ENCODE measurements at regions not wholly inside any gene's neighbourhood (a gene's known extent, or its start where the extent isn't known, plus 50 kb on each side); places are given as distances from the start of the nearest gene placed in this dataset.

- H3K9me1 ChIP-seq (ENCODE audit: control insufficient read depth, extremely low read depth, insufficient read depth, low read length), result no peaks in the 10 kb centered on the region
- H3K36me3 ChIP-seq (ENCODE audit: control insufficient read depth in 2 of 2, extremely low read depth in 1 of 2, insufficient read depth in 2 of 2, low read length in 2 of 2), result no peaks in the 10 kb centered on the region
- no peaks in the 10 kb centered on the region for H3K27me3 ChIP-seq (ENCODE audit: control insufficient read depth, extremely low read depth, insufficient read depth, low read length)
- H3K79me2 ChIP-seq (ENCODE audit: control insufficient read depth, insufficient read depth, low read length), result no peaks in the 10 kb centered on the region
- peaks cover 5% of the 10 kb centered on the region for H3K4me1 ChIP-seq (ENCODE audit: control insufficient read depth, extremely low read depth, insufficient read depth, low read length)
- dilution Hi-C loops (cut with MboI; ENCODE audit: extremely low pct_ligation_motif_present, low sequenced_read_pairs), result no loop called here
- H3K4me3 ChIP-seq (ENCODE audit: control insufficient read depth in 2 of 3, extremely low read depth in 1 of 3, insufficient read depth in 2 of 3, low read depth in 1 of 3, low read length in 3 of 3), result peak overlapping the region; percentile 48 to 81 (median 81)
- no peaks in the 10 kb centered on the region for H3K9me3 ChIP-seq (ENCODE audit: control insufficient read depth, low read depth, low read length)
- peak overlapping the region; percentile 25 for H3K27ac ChIP-seq (ENCODE audit: control insufficient read depth, insufficient read depth, low read length)
- H4K20me1 ChIP-seq (ENCODE audit: control insufficient read depth, extremely low read depth, insufficient read depth, low read length), result no peaks in the 10 kb centered on the region
- DNase-seq (ENCODE audit: low read depth, low spot score) (no peak), FAIRE-seq (no peak)
- peak overlapping the region; percentile 90 for H3K4me2 ChIP-seq (ENCODE audit: control insufficient read depth, extremely low read depth, insufficient read depth, low read depth, low read length)
- peak overlapping the region; percentile 95 for H2AFZ ChIP-seq (ENCODE audit: control insufficient read depth, low read length)
- H3K9ac ChIP-seq (ENCODE audit: control insufficient read depth, extremely low read depth, insufficient read depth, low read length), result peak overlapping the region; percentile 70
- TF ChIP-seq CTCF (optimal IDR thresholded peaks at IDR 0.05 in 1 of 3, IDR thresholded peaks at IDR 0.05 in 1 of 3, conservative IDR thresholded peaks at IDR 0.05 in 1 of 3; ENCODE audit: extremely low read depth in 1 of 3, insufficient read depth in 2 of 3, low read length in 3 of 3) (no peak), EZH2 (IDR thresholded peaks at IDR 0.05; ENCODE audit: low read length) (no peak)
Measured at GRCh38 chr6:27156874-27157458, 90.5 kb upstream of the PRSS16 start.

GRCh38 chr6:27157459-27158315 is 89.8 kb upstream of the PRSS16 start:
- H3K79me2 ChIP-seq (ENCODE audit: control insufficient read depth, insufficient read depth, low read length), result no peaks in the 10 kb centered on the region
- H3K9ac ChIP-seq (ENCODE audit: control insufficient read depth, extremely low read depth, insufficient read depth, low read length), result peak overlapping the region; percentile 70
- peak; percentile 88 for DNase-seq (ENCODE audit: low read depth, low spot score)
- peak overlapping the region; percentile 25 for H3K27ac ChIP-seq (ENCODE audit: control insufficient read depth, insufficient read depth, low read length)
- FAIRE-seq, result peak; percentile 46
- peak overlapping the region; percentile 95 for H2AFZ ChIP-seq (ENCODE audit: control insufficient read depth, low read length)
- peak overlapping the region; percentile 90 for H3K4me2 ChIP-seq (ENCODE audit: control insufficient read depth, extremely low read depth, insufficient read depth, low read depth, low read length)
- no peaks in the 10 kb centered on the region for H3K36me3 ChIP-seq (ENCODE audit: control insufficient read depth in 2 of 2, extremely low read depth in 1 of 2, insufficient read depth in 2 of 2, low read length in 2 of 2)
- no peaks in the 10 kb centered on the region for H3K9me3 ChIP-seq (ENCODE audit: control insufficient read depth, low read depth, low read length)
- peaks cover 5% of the 10 kb centered on the region for H3K4me1 ChIP-seq (ENCODE audit: control insufficient read depth, extremely low read depth, insufficient read depth, low read length)
- H4K20me1 ChIP-seq (ENCODE audit: control insufficient read depth, extremely low read depth, insufficient read depth, low read length), result no peaks in the 10 kb centered on the region
- no peaks in the 10 kb centered on the region for H3K27me3 ChIP-seq (ENCODE audit: control insufficient read depth, extremely low read depth, insufficient read depth, low read length)
- peak overlapping the region; percentile 48 to 81 (median 81) for H3K4me3 ChIP-seq (ENCODE audit: control insufficient read depth in 2 of 3, extremely low read depth in 1 of 3, insufficient read depth in 2 of 3, low read depth in 1 of 3, low read length in 3 of 3)
- no peaks in the 10 kb centered on the region for H3K9me1 ChIP-seq (ENCODE audit: control insufficient read depth, extremely low read depth, insufficient read depth, low read length)
- TF ChIP-seq CTCF (optimal IDR thresholded peaks at IDR 0.05 in 1 of 3, IDR thresholded peaks at IDR 0.05 in 1 of 3, conservative IDR thresholded peaks at IDR 0.05 in 1 of 3; ENCODE audit: extremely low read depth in 1 of 3, insufficient read depth in 2 of 3, low read length in 3 of 3) (peak; percentile 29 to 57 (median 35)), EZH2 (IDR thresholded peaks at IDR 0.05; ENCODE audit: low read length) (no peak)
- dilution Hi-C loops (cut with MboI; ENCODE audit: extremely low pct_ligation_motif_present, low sequenced_read_pairs), result no loop called here
